GM21737 (cell line): ENCODE measurements at regions not wholly inside any gene's neighbourhood (a gene's known extent, or its start where the extent isn't known, plus 50 kb on each side); places are given as distances from the start of the nearest gene placed in this dataset.

Source experiments
- ATAC-seq: cut with Tn5 transposase; IDR thresholded peaks from one replicate; pipeline ENCODE4 v1.9.1; 2021; ENCODE audit warnings: mild to moderate bottlenecking, moderate library complexity; ENCODE audit not compliant: unreplicated experiment

GRCh38 chr9:38315085-38315595 lies 77.4 kb upstream of the ALDH1B1 start:
- no peak for ATAC-seq

GRCh38 chr9:38313421-38313820 lies 79.1 kb upstream of the ALDH1B1 start:
- no peak for ATAC-seq

GRCh38 chr9:38312406-38312805 lies 80.1 kb upstream of the ALDH1B1 start:
- no peak for ATAC-seq

GRCh38 chr9:38311382-38312270 lies 80.9 kb upstream of the ALDH1B1 start:
- ATAC-seq, result no peak

- no peak for ATAC-seq
Observed at GRCh38 chr9:38309324-38310195, 82.9 kb upstream of the ALDH1B1 start.

- no peak for ATAC-seq
Observed at GRCh38 chr9:38308136-38308535, 84.4 kb upstream of the ALDH1B1 start.

- no peak for ATAC-seq
Observed at GRCh38 chr9:38306899-38307298, 85.6 kb upstream of the ALDH1B1 start.

GRCh38 chr9:38305582-38305981 lies 86.9 kb upstream of the ALDH1B1 start:
- ATAC-seq, result no peak

- no peak for ATAC-seq
Observed at GRCh38 chr9:38301376-38302106, 91.0 kb upstream of the ALDH1B1 start.

- ATAC-seq, result no peak
Observed at GRCh38 chr9:38299856-38300255, 92.6 kb upstream of the ALDH1B1 start.

GRCh38 chr9:38298904-38299303 lies 93.6 kb upstream of the ALDH1B1 start:
- no peak for ATAC-seq

- ATAC-seq, result no peak
Observed at GRCh38 chr9:38298503-38298902, 94.0 kb upstream of the ALDH1B1 start.

GRCh38 chr9:38296807-38297206 lies 95.7 kb upstream of the ALDH1B1 start:
- ATAC-seq, result no peak

- no peak for ATAC-seq
Observed at GRCh38 chr9:38295764-38296163, 96.7 kb upstream of the ALDH1B1 start.

GRCh38 chr9:38294220-38294960 lies 98.1 kb upstream of the ALDH1B1 start:
- ATAC-seq, result no peak

- no peak for ATAC-seq
Observed at GRCh38 chr9:38293022-38293421, 99.5 kb upstream of the ALDH1B1 start.

- no peak for ATAC-seq
Observed at GRCh38 chr9:38292480-38292879, 100.0 kb upstream of the ALDH1B1 start.

- no peak for ATAC-seq
Observed at GRCh38 chr9:38289866-38290245, 102.6 kb upstream of the ALDH1B1 start.

- ATAC-seq, result no peak
Observed at GRCh38 chr9:38289236-38289865, 103.2 kb upstream of the ALDH1B1 start.

- ATAC-seq, result no peak
Observed at GRCh38 chr9:38288502-38288901, 104.0 kb upstream of the ALDH1B1 start.
